GM10266 (cell line): ENCODE measurements at regions not wholly inside any gene's neighbourhood (a gene's known extent, or its start where the extent isn't known, plus 50 kb on each side); places are given as distances from the start of the nearest gene placed in this dataset.

Experiments
- DNase-seq: peaks from one replicate; pipeline ENCODE4 v3.0.0; 2012; ENCODE audit errors: extremely low spot score
- TF ChIP-seq, protein P1 (sequence below): IDR thresholded peaks from 2 replicates; pipeline ENCODE4 v1.5.1; 2012; ENCODE audit warnings: mild to moderate bottlenecking, low read depth; ENCODE audit not compliant: control insufficient read depth, insufficient read depth; ENCODE audit errors: missing control alignments

DNA sequence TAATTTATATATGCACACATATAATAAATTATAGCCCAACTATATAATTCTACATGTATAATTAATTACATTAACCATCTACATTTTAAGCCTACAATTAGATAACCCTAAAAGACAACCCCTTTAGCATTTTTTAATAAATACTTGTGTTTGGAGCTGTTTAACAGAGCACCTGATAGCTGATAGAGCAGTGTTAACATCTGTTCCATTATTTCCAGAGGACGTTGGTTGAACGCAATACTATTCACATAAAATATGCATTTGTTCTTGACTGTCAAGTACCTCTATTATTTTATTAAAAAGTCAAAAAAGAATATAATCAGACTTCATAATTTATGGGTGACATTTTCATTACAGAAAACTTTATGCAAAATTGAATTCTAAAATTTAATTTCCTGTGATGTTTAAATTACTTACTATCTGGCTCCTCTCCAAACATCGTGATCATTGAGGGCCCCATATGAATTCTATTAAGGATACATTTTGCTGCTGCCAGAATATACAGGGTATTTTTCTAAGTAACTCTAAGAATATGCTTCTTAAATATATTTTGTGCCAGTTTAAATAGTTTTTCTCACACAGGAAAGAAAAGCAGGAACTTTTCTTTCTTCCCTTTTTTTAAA lies 234.3 kb downstream of the SHOX2 start:
- DNase-seq = no peak
- TF ChIP-seq, protein P1, sequence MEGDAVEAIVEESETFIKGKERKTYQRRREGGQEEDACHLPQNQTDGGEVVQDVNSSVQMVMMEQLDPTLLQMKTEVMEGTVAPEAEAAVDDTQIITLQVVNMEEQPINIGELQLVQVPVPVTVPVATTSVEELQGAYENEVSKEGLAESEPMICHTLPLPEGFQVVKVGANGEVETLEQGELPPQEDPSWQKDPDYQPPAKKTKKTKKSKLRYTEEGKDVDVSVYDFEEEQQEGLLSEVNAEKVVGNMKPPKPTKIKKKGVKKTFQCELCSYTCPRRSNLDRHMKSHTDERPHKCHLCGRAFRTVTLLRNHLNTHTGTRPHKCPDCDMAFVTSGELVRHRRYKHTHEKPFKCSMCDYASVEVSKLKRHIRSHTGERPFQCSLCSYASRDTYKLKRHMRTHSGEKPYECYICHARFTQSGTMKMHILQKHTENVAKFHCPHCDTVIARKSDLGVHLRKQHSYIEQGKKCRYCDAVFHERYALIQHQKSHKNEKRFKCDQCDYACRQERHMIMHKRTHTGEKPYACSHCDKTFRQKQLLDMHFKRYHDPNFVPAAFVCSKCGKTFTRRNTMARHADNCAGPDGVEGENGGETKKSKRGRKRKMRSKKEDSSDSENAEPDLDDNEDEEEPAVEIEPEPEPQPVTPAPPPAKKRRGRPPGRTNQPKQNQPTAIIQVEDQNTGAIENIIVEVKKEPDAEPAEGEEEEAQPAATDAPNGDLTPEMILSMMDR = no peak

DNA sequence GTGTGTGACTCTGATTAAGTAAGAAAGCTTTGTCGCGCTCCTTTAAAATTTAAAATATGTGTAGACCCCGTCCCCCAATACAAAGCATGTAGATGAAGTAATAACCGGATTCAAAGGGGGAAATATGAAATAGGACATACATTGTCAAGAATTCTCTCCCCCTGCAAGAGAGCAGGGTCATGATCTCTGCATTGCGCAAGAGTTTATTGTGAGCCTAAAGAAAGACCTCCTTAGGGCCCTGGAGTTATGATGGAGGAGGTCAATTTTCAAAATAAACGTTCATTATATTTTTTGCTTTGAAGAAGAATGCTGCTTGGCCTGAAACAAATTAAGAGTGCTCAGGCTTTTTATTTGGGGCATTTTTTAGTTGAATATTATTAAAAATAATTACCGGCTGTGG lies 235.0 kb downstream of the SHOX2 start:
- no peak for DNase-seq
- TF ChIP-seq, protein P1 = no peak

DNA sequence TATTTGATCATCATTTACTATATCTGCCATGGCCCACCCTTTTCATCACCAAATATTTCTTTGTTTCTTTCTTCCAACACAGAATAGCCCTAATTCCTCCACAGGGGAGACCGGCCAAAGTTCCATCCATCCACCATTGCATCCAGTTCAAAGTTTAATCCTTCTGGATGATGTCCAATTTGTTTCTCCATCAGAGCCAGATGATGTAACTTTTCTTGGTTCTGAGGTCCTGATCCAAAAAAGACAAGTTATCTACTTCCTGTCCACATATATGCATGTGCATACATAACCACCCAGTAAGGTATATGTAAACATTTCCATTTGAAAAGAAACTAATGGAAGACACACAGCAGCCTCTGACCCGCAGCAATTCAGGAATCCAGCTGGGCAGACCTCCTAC lies 237.3 kb downstream of the SHOX2 start:
- TF ChIP-seq, protein P1 = no peak
- no peak for DNase-seq

DNA sequence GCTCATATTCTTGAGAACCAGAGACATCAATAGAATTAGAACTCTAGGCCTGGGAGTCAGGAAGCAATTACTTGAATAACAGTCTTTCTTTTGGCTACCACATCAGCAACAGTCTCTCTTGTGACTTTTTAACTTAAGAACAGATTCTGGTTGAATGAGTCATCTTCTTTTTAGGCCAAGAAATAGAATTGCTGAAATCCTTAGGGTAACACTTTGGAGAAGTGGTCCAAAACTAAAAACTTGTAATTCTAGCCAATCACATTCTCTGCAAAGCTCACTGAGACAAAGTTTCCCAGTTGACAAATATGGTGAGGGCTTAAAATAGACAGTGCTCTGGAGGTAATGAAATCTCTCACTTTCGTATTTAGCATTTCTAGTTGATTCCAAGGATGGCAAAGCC lies 238.0 kb downstream of the SHOX2 start:
- no peak for DNase-seq
- TF ChIP-seq, protein P1 = no peak

DNA sequence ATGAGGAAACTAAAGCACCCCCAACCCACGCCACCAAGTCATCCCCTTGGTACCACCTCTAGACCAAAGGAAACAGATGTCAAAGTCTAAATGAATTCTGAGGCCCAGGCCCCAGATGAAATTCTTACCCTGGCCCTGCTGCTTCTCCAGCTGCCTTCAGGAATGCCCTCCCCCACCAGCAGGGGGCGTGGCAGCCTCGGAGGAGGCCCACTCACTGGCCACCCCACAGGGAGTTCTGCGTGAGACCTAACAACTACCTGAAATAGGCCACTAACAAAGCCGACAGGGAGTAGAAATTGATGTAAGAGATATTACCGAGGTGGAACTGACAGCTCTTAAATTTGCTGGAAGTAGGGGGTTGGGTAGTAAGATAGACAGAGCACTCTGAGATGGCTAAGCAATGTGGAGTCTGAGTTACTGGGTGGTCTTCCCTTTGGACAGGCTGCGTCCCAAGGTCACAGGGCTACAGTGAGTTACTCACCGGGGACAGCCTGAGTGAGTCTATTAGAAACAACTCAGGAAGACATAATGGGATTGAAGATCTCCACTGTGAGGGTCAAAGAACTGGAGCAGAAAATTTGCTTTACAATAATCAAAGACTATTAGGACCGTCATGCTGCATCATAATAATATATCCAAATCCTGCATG lies 240.7 kb downstream of the SHOX2 start:
- TF ChIP-seq, protein P1 = peak; percentile 88
- peak; percentile 61 for DNase-seq

DNA sequence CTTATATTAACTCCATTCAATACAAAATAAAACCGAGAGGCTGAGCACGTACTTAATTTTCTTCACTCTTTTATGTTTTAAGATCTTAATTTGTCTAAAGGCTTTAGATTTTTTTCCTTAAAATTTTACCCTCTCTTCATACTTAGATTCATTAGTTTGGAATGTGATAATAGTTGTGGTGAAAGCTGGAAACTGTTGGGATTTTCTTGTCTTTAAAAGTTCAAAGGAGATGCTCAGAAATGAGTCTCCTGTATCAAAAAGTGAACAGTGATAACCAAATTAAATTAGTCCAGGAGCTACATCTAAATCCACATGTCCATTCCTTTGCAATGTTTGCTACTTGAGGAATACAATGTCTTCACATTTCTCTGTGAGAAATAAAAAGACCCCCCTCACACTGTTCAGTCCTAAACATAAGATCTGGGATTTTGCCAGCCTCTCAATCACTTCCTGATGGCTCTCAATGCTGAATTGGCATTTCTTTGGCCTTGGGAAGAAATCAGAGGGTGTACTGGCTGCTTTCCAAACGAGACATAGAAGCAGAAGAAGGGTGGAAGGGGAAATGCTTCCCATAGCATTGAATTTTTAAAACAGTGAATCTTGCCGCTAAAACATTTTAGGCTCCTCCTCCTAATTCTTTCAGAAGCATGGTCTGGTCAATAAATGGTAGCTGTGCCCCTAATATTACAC lies 245.0 kb downstream of the SHOX2 start:
- TF ChIP-seq, protein P1 = no peak
- DNase-seq = no peak

DNA sequence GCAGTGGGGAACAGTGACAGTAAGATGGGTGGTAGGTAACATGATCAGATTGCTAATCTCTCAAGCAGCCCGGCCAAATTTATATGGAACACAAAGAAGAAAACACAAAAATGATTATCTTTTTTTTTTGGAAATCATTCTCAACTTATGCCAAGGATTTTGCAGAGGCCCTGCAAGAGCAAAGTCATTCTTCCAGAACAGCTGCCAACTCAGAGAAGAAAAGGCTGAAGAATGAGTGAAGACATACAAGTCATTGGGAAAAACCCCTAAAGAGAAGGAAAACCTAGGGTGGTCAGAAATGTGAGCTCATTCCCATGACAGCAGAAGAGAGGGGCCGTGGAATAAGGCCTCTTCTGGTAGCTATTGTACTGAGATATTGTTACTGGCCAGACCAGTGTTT lies 246.7 kb downstream of the SHOX2 start:
- no peak for DNase-seq
- TF ChIP-seq, protein P1 = no peak
